Neutrophil (primary cell): ENCODE measurements at regions not wholly inside any gene's neighbourhood (a gene's known extent, or its start where the extent isn't known, plus 50 kb on each side); places are given as distances from the start of the nearest gene placed in this dataset.

Experiments used
- H3K27ac ChIP-seq: fragments of 200-600 bp; sonication (generic); 2 replicates; pipeline ENCODE4 v1.5.1; 2016; ENCODE audit warnings: mild to moderate bottlenecking, moderate library complexity
- H3K27me3 ChIP-seq: fragments of 200-600 bp; sonication (generic); 2 replicates; pipeline ENCODE4 v1.6.0; 2016; ENCODE audit warnings: mild to moderate bottlenecking
- H3K36me3 ChIP-seq: fragments of 200-600 bp; sonication (generic); 2 replicates; pipeline ENCODE4 v1.5.1; 2017
- H3K4me1 ChIP-seq, 2 experiments: fragments of 200-600 bp in 1 of 2; sonication (generic) in 1 of 2; 1 replicate in 1 of 2; 2 replicates in 1 of 2; pipeline versions ENCODE4 v1.5.1 to v1.6.1; 2013 to 2016; ENCODE audit warnings: low read depth in 1 of 2, low read length in 1 of 2, mild to moderate bottlenecking in 1 of 2, moderate library complexity in 1 of 2; ENCODE audit not compliant: control insufficient read depth in 1 of 2, insufficient read depth in 1 of 2
- H3K4me3 ChIP-seq, 2 experiments: fragments of 200-600 bp in 1 of 2; sonication (generic) in 1 of 2; 1 replicate in 1 of 2; 2 replicates in 1 of 2; pipeline ENCODE4 v1.5.1; 2013 to 2016; ENCODE audit warnings: low read depth in 1 of 2, low read length in 1 of 2, mild to moderate bottlenecking in 1 of 2, moderate library complexity in 1 of 2
- H3K9me3 ChIP-seq: fragments of 200-600 bp; sonication (generic); 2 replicates; pipeline ENCODE4 v1.5.1; 2016
- TF ChIP-seq, protein P1 (sequence below): fragments of 200-600 bp; sonication (generic); IDR thresholded peaks from 2 replicates; pipeline ENCODE4 v1.5.1; 2016; ENCODE audit warnings: antibody characterized with exemption

DNA sequence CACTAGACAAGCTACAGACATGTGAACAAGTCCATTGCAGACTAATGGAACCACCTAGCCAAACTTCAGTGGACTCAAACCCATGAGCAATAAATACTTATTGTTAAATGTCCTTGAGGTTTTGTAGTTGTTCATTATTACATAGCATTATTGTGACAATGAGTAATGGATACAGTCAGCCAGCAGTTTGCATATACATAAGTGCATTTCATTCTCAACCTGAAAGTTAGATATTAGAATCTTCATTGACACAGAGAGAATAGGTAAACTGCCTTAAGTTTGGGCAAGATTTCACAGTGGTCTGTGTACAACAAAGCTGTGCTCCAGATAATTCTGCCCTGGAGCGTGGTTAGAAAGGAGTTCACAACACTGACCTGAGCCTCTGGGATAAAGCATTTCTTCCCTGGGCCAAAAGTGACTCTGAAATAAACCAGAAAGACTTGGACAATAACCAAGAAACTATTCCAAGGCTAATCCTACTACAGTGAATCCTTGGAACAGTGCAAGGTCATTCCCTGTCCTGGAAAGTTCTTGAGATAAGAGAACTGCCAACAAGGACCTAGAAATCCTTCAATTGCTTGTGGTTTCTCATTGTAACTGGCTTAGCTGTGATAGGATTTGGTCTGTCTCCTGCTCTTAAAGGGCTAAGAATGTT is 225.5 kb upstream of the STT3B start:
- no peaks in the 10 kb centered on the region for H3K36me3 ChIP-seq
- no peak overlapping the region for H3K4me3 ChIP-seq
- TF ChIP-seq, protein P1, sequence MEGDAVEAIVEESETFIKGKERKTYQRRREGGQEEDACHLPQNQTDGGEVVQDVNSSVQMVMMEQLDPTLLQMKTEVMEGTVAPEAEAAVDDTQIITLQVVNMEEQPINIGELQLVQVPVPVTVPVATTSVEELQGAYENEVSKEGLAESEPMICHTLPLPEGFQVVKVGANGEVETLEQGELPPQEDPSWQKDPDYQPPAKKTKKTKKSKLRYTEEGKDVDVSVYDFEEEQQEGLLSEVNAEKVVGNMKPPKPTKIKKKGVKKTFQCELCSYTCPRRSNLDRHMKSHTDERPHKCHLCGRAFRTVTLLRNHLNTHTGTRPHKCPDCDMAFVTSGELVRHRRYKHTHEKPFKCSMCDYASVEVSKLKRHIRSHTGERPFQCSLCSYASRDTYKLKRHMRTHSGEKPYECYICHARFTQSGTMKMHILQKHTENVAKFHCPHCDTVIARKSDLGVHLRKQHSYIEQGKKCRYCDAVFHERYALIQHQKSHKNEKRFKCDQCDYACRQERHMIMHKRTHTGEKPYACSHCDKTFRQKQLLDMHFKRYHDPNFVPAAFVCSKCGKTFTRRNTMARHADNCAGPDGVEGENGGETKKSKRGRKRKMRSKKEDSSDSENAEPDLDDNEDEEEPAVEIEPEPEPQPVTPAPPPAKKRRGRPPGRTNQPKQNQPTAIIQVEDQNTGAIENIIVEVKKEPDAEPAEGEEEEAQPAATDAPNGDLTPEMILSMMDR = no peak
- no peaks in the 10 kb centered on the region for H3K4me1 ChIP-seq
- H3K27ac ChIP-seq = no peak overlapping the region
- H3K27me3 ChIP-seq = no peaks in the 10 kb centered on the region
- no peaks in the 10 kb centered on the region for H3K9me3 ChIP-seq

DNA sequence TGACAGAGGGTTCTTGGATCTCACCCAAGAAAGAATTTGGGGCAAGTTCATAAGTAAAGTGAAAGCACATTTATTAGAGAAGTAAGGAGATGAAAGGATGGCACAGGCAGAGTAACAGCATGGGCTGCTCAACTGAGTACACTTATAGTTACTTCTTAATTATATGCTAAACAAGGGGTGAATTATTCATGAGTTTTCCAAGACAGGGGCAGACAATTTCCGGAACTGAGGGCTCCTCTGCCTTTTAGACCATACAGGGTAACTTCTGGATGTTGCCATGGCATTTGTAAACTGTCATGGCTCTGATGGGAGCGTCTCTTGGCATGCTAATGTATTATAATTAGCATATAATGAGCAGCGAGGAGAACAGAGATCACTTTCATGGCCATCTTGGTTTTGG is 221.2 kb upstream of the STT3B start:
- TF ChIP-seq, protein P1 = no peak
- no peaks in the 10 kb centered on the region for H3K36me3 ChIP-seq
- no peaks in the 10 kb centered on the region for H3K9me3 ChIP-seq
- H3K27me3 ChIP-seq = no peaks in the 10 kb centered on the region
- no peak overlapping the region for H3K27ac ChIP-seq
- H3K4me1 ChIP-seq = no peaks in the 10 kb centered on the region
- H3K4me3 ChIP-seq = no peak overlapping the region

DNA sequence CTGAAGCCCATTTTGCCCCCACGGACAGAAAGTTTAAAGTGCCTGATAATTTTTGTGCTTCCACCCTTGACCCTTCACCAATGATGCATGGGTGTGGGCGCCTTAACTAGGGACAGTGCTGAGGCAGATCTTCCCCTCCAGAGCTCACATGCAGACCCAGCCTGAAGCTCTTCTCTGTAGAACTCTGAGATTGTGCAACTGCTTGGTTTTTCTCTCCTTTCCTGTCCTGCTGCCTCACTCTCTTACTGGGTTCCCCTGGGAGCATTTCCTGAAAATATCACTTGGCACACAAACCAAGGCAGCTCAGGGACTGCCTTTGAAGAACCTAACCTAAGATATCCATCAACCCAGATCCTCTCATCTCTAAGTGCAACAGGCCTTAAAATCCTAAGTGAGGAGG is 220.3 kb upstream of the STT3B start:
- Histone ChIP-seq H3K4me3 (no peak overlapping the region), H3K4me1 (no peaks in the 10 kb centered on the region), H3K36me3 (no peaks in the 10 kb centered on the region), H3K9me3 (no peaks in the 10 kb centered on the region), H3K27ac (no peak overlapping the region), H3K27me3 (no peaks in the 10 kb centered on the region)
- TF ChIP-seq, protein P1 = no peak

DNA sequence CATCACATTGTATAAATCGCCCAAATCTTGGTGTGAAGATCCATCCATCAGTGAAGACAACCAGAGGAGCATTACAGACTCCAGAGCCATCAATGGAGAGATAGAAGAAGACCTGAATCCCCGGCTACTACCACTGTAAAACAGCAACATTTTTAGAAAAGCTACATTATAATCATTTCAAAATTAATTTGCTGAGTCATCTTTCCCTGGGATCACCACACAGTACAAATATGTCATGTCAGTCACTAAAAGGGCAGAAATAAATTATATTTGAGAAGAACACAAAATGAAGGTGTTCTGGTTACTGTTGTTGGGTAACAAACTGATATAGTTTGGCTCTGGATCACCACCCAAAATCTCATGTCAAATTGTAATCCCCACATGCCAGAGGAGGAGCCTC is 218.5 kb upstream of the STT3B start:
- H3K27me3 ChIP-seq = no peaks in the 10 kb centered on the region
- H3K36me3 ChIP-seq = no peaks in the 10 kb centered on the region
- no peaks in the 10 kb centered on the region for H3K9me3 ChIP-seq
- no peak overlapping the region for H3K4me3 ChIP-seq
- H3K27ac ChIP-seq = no peak overlapping the region
- TF ChIP-seq, protein P1 = no peak
- no peaks in the 10 kb centered on the region for H3K4me1 ChIP-seq

DNA sequence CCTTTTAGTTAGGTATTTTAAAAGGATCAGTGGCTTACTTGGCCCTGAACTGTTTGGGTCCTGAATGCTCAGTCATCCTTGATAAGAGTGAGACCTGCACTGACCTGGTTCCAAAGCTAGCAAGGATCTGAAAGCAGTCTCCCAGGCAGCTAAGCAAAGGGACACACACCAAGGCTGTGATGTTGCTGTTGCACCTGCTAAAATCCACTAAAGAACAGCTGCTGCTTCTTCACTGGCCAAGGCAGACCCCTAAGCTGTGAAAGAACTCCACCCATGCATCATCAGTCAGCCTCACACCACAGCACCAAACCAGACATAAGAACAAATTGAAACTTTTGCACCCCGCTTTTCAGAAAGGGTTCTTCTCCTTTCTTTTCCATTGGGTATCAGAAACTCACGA is 213.4 kb upstream of the STT3B start:
- Histone ChIP-seq H3K27ac (no peak overlapping the region), H3K27me3 (no peaks in the 10 kb centered on the region), H3K36me3 (no peaks in the 10 kb centered on the region), H3K4me3 (no peak overlapping the region), H3K4me1 (no peaks in the 10 kb centered on the region), H3K9me3 (no peaks in the 10 kb centered on the region)
- TF ChIP-seq, protein P1 = no peak
